Hepatocyte (in vitro differentiated cells): ENCODE measurements at regions not wholly inside any gene's neighbourhood (a gene's known extent, or its start where the extent isn't known, plus 50 kb on each side); places are given as distances from the start of the nearest gene placed in this dataset.

ENCODE experiments used
- DNase-seq: peaks from one replicate; pipeline ENCODE4 v3.0.0-alpha.2; 2016; ENCODE audit warnings: low spot score
- H2AFZ ChIP-seq: fragments of 200-600 bp; sonication (generic); 2 replicates; pipeline ENCODE4 v1.6.0; 2016; ENCODE audit warnings: antibody characterized with exemption, mild to moderate bottlenecking
- H3K27ac ChIP-seq: fragments of 200-600 bp; sonication (generic); 2 replicates; pipeline ENCODE4 v1.5.1; 2016; ENCODE audit warnings: mild to moderate bottlenecking
- H3K27me3 ChIP-seq: fragments of 200-600 bp; sonication (generic); 2 replicates; pipeline ENCODE4 v1.6.1; 2016
- H3K36me3 ChIP-seq: fragments of 200-600 bp; sonication (generic); replicated peaks from 2 replicates; pipeline ENCODE4 v1.5.1; 2016; ENCODE audit warnings: low read depth; ENCODE audit not compliant: insufficient read depth
- H3K4me1 ChIP-seq: fragments of 200-600 bp; sonication (generic); 2 replicates; pipeline ENCODE4 v1.5.1; 2016; ENCODE audit warnings: mild to moderate bottlenecking, moderate library complexity; ENCODE audit not compliant: insufficient read depth
- H3K4me2 ChIP-seq: fragments of 200-600 bp; sonication (generic); 2 replicates; pipeline ENCODE4 v1.6.0; 2016
- H3K4me3 ChIP-seq: fragments of 200-600 bp; sonication (generic); 2 replicates; pipeline ENCODE4 v1.5.1; 2016; ENCODE audit warnings: mild to moderate bottlenecking
- H3K79me2 ChIP-seq: fragments of 200-600 bp; sonication (generic); 2 replicates; pipeline ENCODE4 v1.6.0; 2017; ENCODE audit warnings: mild to moderate bottlenecking
- H3K9me2 ChIP-seq: fragments of 200-600 bp; sonication (generic); replicated peaks from 2 replicates; pipeline ENCODE4 v1.6.0; 2017; ENCODE audit warnings: mild to moderate bottlenecking; ENCODE audit not compliant: insufficient read depth
- H3K9me3 ChIP-seq: fragments of 200-600 bp; sonication (generic); 2 replicates; pipeline ENCODE4 v1.5.1; 2016; ENCODE audit warnings: low read depth, mild to moderate bottlenecking
- H4K20me1 ChIP-seq: fragments of 200-600 bp; sonication (generic); 2 replicates; pipeline ENCODE4 v1.6.0; 2016; ENCODE audit warnings: mild to moderate bottlenecking; ENCODE audit not compliant: insufficient read depth, poor library complexity, severe bottlenecking
- EZH2 ChIP-seq: fragments of 200-600 bp; sonication (generic); IDR thresholded peaks from 2 replicates; pipeline ENCODE4 v1.6.1; 2016; ENCODE audit warnings: antibody characterized with exemption, mild to moderate bottlenecking, borderline replicate concordance
- EZH2phosphoT487 ChIP-seq: fragments of 200-600 bp; sonication (generic); IDR thresholded peaks from one replicate; pipeline ENCODE4 v1.6.1; 2018; ENCODE audit warnings: antibody characterized with exemption, mild to moderate bottlenecking, low read depth, moderate library complexity; ENCODE audit not compliant: unreplicated experiment, severe bottlenecking
- WGBS: methylation state at CpG from one replicate; pipeline ENCODE4 v1.1.6; 2016; ENCODE audit warnings: low lambda C conversion rate; ENCODE audit errors: missing lambda C conversion rate; 5-methylcytosine and 5-hydroxymethylcytosine counted together
- TF ChIP-seq, protein P1 (sequence below): fragments of 200-600 bp; sonication (generic); IDR thresholded peaks from 2 replicates; pipeline ENCODE4 v1.5.1; 2016; ENCODE audit warnings: antibody characterized with exemption, mild to moderate bottlenecking; ENCODE audit not compliant: poor library complexity

GRCh38 chr2:133829450-133830020 lies 261.3 kb upstream of the NCKAP5 start:
- Histone ChIP-seq H3K36me3 (no peaks in the 10 kb centered on the region), H3K27ac (no peak overlapping the region), H3K79me2 (no peaks in the 10 kb centered on the region), H3K27me3 (no peaks in the 10 kb centered on the region), H3K9me3 (no peaks in the 10 kb centered on the region), H3K9me2 (no peaks in the 10 kb centered on the region), H4K20me1 (no peaks in the 10 kb centered on the region), H3K4me3 (no peak overlapping the region), H3K4me2 (no peak overlapping the region), H2AFZ (no peak overlapping the region), H3K4me1 (no peaks in the 10 kb centered on the region)
- DNase-seq = no peak
- TF ChIP-seq, protein P1, sequence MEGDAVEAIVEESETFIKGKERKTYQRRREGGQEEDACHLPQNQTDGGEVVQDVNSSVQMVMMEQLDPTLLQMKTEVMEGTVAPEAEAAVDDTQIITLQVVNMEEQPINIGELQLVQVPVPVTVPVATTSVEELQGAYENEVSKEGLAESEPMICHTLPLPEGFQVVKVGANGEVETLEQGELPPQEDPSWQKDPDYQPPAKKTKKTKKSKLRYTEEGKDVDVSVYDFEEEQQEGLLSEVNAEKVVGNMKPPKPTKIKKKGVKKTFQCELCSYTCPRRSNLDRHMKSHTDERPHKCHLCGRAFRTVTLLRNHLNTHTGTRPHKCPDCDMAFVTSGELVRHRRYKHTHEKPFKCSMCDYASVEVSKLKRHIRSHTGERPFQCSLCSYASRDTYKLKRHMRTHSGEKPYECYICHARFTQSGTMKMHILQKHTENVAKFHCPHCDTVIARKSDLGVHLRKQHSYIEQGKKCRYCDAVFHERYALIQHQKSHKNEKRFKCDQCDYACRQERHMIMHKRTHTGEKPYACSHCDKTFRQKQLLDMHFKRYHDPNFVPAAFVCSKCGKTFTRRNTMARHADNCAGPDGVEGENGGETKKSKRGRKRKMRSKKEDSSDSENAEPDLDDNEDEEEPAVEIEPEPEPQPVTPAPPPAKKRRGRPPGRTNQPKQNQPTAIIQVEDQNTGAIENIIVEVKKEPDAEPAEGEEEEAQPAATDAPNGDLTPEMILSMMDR = no peak
- TF ChIP-seq EZH2phosphoT487 (no peak), EZH2 (no peak)
- 54% methylated on average over 3 of the region's 3 CpGs for WGBS

- 93% methylated on average over 1 of the region's 1 CpG for WGBS
- H2AFZ ChIP-seq = no peak overlapping the region
Measured at GRCh38 chr2:133833746-133834145, 265.5 kb upstream of the NCKAP5 start.

GRCh38 chr2:133835821-133836619 lies 267.8 kb upstream of the NCKAP5 start:
- no peaks in the 10 kb centered on the region for H3K27me3 ChIP-seq
- H3K4me3 ChIP-seq = no peak overlapping the region
- no peaks in the 10 kb centered on the region for H3K36me3 ChIP-seq
- no peaks in the 10 kb centered on the region for H3K4me1 ChIP-seq
- 86% methylated on average over 2 of the region's 2 CpGs for WGBS
- no peaks in the 10 kb centered on the region for H4K20me1 ChIP-seq
- TF ChIP-seq EZH2 (no peak), EZH2phosphoT487 (no peak)
- TF ChIP-seq, protein P1 = no peak
- no peak for DNase-seq
- H2AFZ ChIP-seq = no peak overlapping the region
- no peak overlapping the region for H3K4me2 ChIP-seq
- no peaks in the 10 kb centered on the region for H3K79me2 ChIP-seq
- H3K9me3 ChIP-seq = no peaks in the 10 kb centered on the region
- no peaks in the 10 kb centered on the region for H3K9me2 ChIP-seq
- H3K27ac ChIP-seq = no peak overlapping the region

More at GRCh38 chr2:133833746-133834145, 265.5 kb upstream of the NCKAP5 start:
- no peaks in the 10 kb centered on the region for H3K36me3 ChIP-seq
- H3K9me2 ChIP-seq = no peaks in the 10 kb centered on the region
- no peak overlapping the region for H3K27ac ChIP-seq
- no peak overlapping the region for H3K4me3 ChIP-seq
- no peaks in the 10 kb centered on the region for H4K20me1 ChIP-seq
- H3K4me2 ChIP-seq = no peak overlapping the region
- DNase-seq = no peak
- H3K27me3 ChIP-seq = no peaks in the 10 kb centered on the region
- H3K4me1 ChIP-seq = no peaks in the 10 kb centered on the region
- H3K79me2 ChIP-seq = no peaks in the 10 kb centered on the region
- no peak for TF ChIP-seq EZH2phosphoT487
- no peaks in the 10 kb centered on the region for H3K9me3 ChIP-seq

- H3K4me2 ChIP-seq = no peak overlapping the region
- WGBS = 93% methylated on average over 11 of the region's 11 CpGs
- H3K79me2 ChIP-seq = no peaks in the 10 kb centered on the region
- H3K36me3 ChIP-seq = no peaks in the 10 kb centered on the region
- no peaks in the 10 kb centered on the region for H3K9me2 ChIP-seq
- H3K9me3 ChIP-seq = no peaks in the 10 kb centered on the region
- no peak for DNase-seq
- no peak for TF ChIP-seq EZH2
- no peak for TF ChIP-seq EZH2phosphoT487
- TF ChIP-seq, protein P1 = no peak
- H3K4me1 ChIP-seq = no peaks in the 10 kb centered on the region
- H3K27ac ChIP-seq = no peak overlapping the region
- no peaks in the 10 kb centered on the region for H4K20me1 ChIP-seq
- no peaks in the 10 kb centered on the region for H3K27me3 ChIP-seq
- no peak overlapping the region for H2AFZ ChIP-seq
- no peak overlapping the region for H3K4me3 ChIP-seq
Measured at GRCh38 chr2:133836691-133837345, 268.6 kb upstream of the NCKAP5 start.
